ENCODE measurements at regions not wholly inside any gene's neighbourhood (a gene's known extent, or its start where the extent isn't known, plus 50 kb on each side); places are given as distances from the start of the nearest gene placed in this dataset.

- DNase-seq (ENCODE audit: low spot score), result no peak
- POLR2A ChIA-PET (ENCODE audit: low non-redundant PET), result no interaction called here
- H3K36me3 ChIP-seq (ENCODE audit: insufficient read depth, low read length, poor library complexity, severe bottlenecking), result no peaks in the 10 kb centered on the region
- CTCF ChIA-PET, result no interaction called here
- no peaks in the 10 kb centered on the region for H3K27me3 ChIP-seq (replicated peaks; ENCODE audit: insufficient read depth, low read depth, low read length, poor library complexity)
- H3K27ac ChIP-seq (ENCODE audit: low read depth, low read length, poor library complexity, severe bottlenecking), result no peak overlapping the region
- BruUV-seq (replicated peaks), result no TSS peak
- H3K4me1 ChIP-seq (ENCODE audit: insufficient read depth, low read length, poor library complexity, severe bottlenecking), result no peaks in the 10 kb centered on the region
- H3K9me3 ChIP-seq (ENCODE audit: low read depth, low read length, poor library complexity, severe bottlenecking), result no peaks in the 10 kb centered on the region
- H3K4me3 ChIP-seq (ENCODE audit: low read depth, low read length, poor library complexity, severe bottlenecking), result no peak overlapping the region
- intact Hi-C loops (cut with micrococcal nuclease; ENCODE audit: unreplicated experiment), result no loop called here
- TF ChIP-seq, protein P1, sequence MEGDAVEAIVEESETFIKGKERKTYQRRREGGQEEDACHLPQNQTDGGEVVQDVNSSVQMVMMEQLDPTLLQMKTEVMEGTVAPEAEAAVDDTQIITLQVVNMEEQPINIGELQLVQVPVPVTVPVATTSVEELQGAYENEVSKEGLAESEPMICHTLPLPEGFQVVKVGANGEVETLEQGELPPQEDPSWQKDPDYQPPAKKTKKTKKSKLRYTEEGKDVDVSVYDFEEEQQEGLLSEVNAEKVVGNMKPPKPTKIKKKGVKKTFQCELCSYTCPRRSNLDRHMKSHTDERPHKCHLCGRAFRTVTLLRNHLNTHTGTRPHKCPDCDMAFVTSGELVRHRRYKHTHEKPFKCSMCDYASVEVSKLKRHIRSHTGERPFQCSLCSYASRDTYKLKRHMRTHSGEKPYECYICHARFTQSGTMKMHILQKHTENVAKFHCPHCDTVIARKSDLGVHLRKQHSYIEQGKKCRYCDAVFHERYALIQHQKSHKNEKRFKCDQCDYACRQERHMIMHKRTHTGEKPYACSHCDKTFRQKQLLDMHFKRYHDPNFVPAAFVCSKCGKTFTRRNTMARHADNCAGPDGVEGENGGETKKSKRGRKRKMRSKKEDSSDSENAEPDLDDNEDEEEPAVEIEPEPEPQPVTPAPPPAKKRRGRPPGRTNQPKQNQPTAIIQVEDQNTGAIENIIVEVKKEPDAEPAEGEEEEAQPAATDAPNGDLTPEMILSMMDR (conservative IDR thresholded peaks at IDR 0.05; ENCODE audit: low read depth, low read length), result no peak
- TF ChIP-seq EZH2 (IDR thresholded peaks at IDR 0.05; ENCODE audit: borderline replicate concordance, low read depth, low read length, poor library complexity, severe bottlenecking), result no peak
Measured at GRCh38 chr3:161818106-161818505, 321.5 kb downstream of the OTOL1 start.

- H3K27ac ChIP-seq (ENCODE audit: low read depth, low read length, poor library complexity, severe bottlenecking), result no peak overlapping the region
- H3K9me3 ChIP-seq (ENCODE audit: low read depth, low read length, poor library complexity, severe bottlenecking), result no peaks in the 10 kb centered on the region
- no TSS peak for BruUV-seq (replicated peaks)
- no peak for DNase-seq (ENCODE audit: low spot score)
- no peaks in the 10 kb centered on the region for H3K4me1 ChIP-seq (ENCODE audit: insufficient read depth, low read length, poor library complexity, severe bottlenecking)
- intact Hi-C loops (cut with micrococcal nuclease; ENCODE audit: unreplicated experiment), result no loop called here
- POLR2A ChIA-PET (ENCODE audit: low non-redundant PET), result no interaction called here
- CTCF ChIA-PET, result no interaction called here
- no peaks in the 10 kb centered on the region for H3K27me3 ChIP-seq (replicated peaks; ENCODE audit: insufficient read depth, low read depth, low read length, poor library complexity)
- TF ChIP-seq, protein P1 (conservative IDR thresholded peaks at IDR 0.05; ENCODE audit: low read depth, low read length), result no peak
- TF ChIP-seq EZH2 (IDR thresholded peaks at IDR 0.05; ENCODE audit: borderline replicate concordance, low read depth, low read length, poor library complexity, severe bottlenecking), result no peak
- H3K36me3 ChIP-seq (ENCODE audit: insufficient read depth, low read length, poor library complexity, severe bottlenecking), result no peaks in the 10 kb centered on the region
- no peak overlapping the region for H3K4me3 ChIP-seq (ENCODE audit: low read depth, low read length, poor library complexity, severe bottlenecking)
Measured at GRCh38 chr3:161821591-161821990, 325.0 kb downstream of the OTOL1 start.

- H3K4me3 ChIP-seq (ENCODE audit: low read depth, low read length, poor library complexity, severe bottlenecking), result no peak overlapping the region
- H3K27me3 ChIP-seq (replicated peaks; ENCODE audit: insufficient read depth, low read depth, low read length, poor library complexity), result no peaks in the 10 kb centered on the region
- intact Hi-C loops (cut with micrococcal nuclease; ENCODE audit: unreplicated experiment), result no loop called here
- POLR2A ChIA-PET (ENCODE audit: low non-redundant PET), result no interaction called here
- CTCF ChIA-PET, result no interaction called here
- no peak for TF ChIP-seq EZH2 (IDR thresholded peaks at IDR 0.05; ENCODE audit: borderline replicate concordance, low read depth, low read length, poor library complexity, severe bottlenecking)
- TF ChIP-seq, protein P1 (conservative IDR thresholded peaks at IDR 0.05; ENCODE audit: low read depth, low read length), result no peak
- no peak overlapping the region for H3K27ac ChIP-seq (ENCODE audit: low read depth, low read length, poor library complexity, severe bottlenecking)
- H3K4me1 ChIP-seq (ENCODE audit: insufficient read depth, low read length, poor library complexity, severe bottlenecking), result no peaks in the 10 kb centered on the region
- H3K9me3 ChIP-seq (ENCODE audit: low read depth, low read length, poor library complexity, severe bottlenecking), result no peaks in the 10 kb centered on the region
- BruUV-seq (replicated peaks), result no TSS peak
- H3K36me3 ChIP-seq (ENCODE audit: insufficient read depth, low read length, poor library complexity, severe bottlenecking), result no peaks in the 10 kb centered on the region
- DNase-seq (ENCODE audit: low spot score), result no peak
Measured at GRCh38 chr3:161822291-161822690, 325.7 kb downstream of the OTOL1 start.

Data from A673 (cell line).